ENCODE measurements at regions not wholly inside any gene's neighbourhood (a gene's known extent, or its start where the extent isn't known, plus 50 kb on each side); places are given as distances from the start of the nearest gene placed in this dataset.
"Not testable (repeated sequence)": the region's sequence is repeated elsewhere in the genome, so short reads cannot be mapped to it uniquely, and the experiment has no call there.

- DNase-seq, result no peak
These were observed 89.0 kb upstream of the TOP1 start for GRCh38 chr20:40939667-40940066.

GRCh38 chr20:40941133-40941610, 87.5 kb upstream of the TOP1 start:
- no peak for DNase-seq

- DNase-seq, result no peak
These were observed 86.6 kb upstream of the TOP1 start for GRCh38 chr20:40942006-40942405.

- DNase-seq, result no peak
These were observed 85.8 kb upstream of the TOP1 start for GRCh38 chr20:40942775-40943174.

- DNase-seq, result no peak
These were observed 85.0 kb upstream of the TOP1 start for GRCh38 chr20:40943591-40943990.

- no peak for DNase-seq
These were observed 83.4 kb upstream of the TOP1 start for GRCh38 chr20:40945189-40945588.

- DNase-seq, result no peak
These were observed 82.7 kb upstream of the TOP1 start for GRCh38 chr20:40945754-40946450.

GRCh38 chr20:40946451-40946850, 82.2 kb upstream of the TOP1 start:
- DNase-seq, result no peak

- DNase-seq, result no peak
These were observed 80.0 kb upstream of the TOP1 start for GRCh38 chr20:40948465-40949267.

GRCh38 chr20:40949346-40949745, 79.3 kb upstream of the TOP1 start:
- DNase-seq, result no peak

- no peak for DNase-seq
These were observed 76.5 kb upstream of the TOP1 start for GRCh38 chr20:40952136-40952535.

- DNase-seq, result no peak
These were observed 75.2 kb upstream of the TOP1 start for GRCh38 chr20:40953416-40953815.

GRCh38 chr20:40953856-40954255, 74.8 kb upstream of the TOP1 start:
- no peak for DNase-seq

GRCh38 chr20:40954521-40955165, 74.0 kb upstream of the TOP1 start:
- no peak for DNase-seq

- DNase-seq, result no peak
These were observed 73.3 kb upstream of the TOP1 start for GRCh38 chr20:40955326-40955725.

- DNase-seq, result not testable (repeated sequence)
These were observed 72.8 kb upstream of the TOP1 start for GRCh38 chr20:40955826-40956225.

GRCh38 chr20:40956542-40957264, 71.9 kb upstream of the TOP1 start:
- no peak for DNase-seq

GRCh38 chr20:40957265-40957760, 71.3 kb upstream of the TOP1 start:
- DNase-seq, result no peak

- DNase-seq, result no peak
These were observed 70.0 kb upstream of the TOP1 start for GRCh38 chr20:40958598-40958997.

GRCh38 chr20:40959325-40960092, 69.1 kb upstream of the TOP1 start:
- DNase-seq, result no peak

- no peak for DNase-seq
These were observed 68.5 kb upstream of the TOP1 start for GRCh38 chr20:40960101-40960500.

GRCh38 chr20:40960521-40960956, 68.1 kb upstream of the TOP1 start:
- no peak for DNase-seq
